ENCODE measurements at regions not wholly inside any gene's neighbourhood (a gene's known extent, or its start where the extent isn't known, plus 50 kb on each side); places are given as distances from the start of the nearest gene placed in this dataset.
"Not testable (repeated sequence)": the region's sequence is repeated elsewhere in the genome, so short reads cannot be mapped to it uniquely, and the experiment has no call there.

DNA sequence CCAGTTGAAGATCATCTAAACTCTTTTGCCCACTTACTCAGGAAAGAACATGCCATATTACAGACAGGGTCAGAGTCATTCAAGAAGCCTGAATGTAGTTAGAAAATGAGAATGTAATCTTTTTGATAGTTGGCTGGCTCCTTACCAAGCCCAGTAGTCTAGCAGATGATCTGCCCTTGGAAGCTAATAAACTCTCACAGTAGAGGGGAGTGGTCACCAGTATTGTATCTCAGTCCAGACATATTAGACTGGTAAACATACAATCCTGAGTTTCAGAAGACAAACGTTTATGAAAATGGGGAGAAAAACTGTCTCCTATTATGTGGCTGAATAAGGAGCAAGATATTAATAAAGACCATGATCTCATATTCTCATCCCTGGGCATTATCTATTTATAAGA lies 65.3 kb downstream of the SEPTIN7 start:
- Histone ChIP-seq H3K27ac (ENCODE audit: insufficient read depth, low read depth, low read length) (no peak overlapping the region), H3K9ac (replicated peaks; ENCODE audit: extremely low read depth, insufficient read depth, low read length) (no peak overlapping the region), H2AFZ (ENCODE audit: low read depth, low read length) (no peak overlapping the region), H3K4me1 (ENCODE audit: control insufficient read depth, extremely low read depth, insufficient read depth, low read length) (no peaks in the 10 kb centered on the region), H3K79me2 (ENCODE audit: control insufficient read depth, insufficient read depth, low read length) (peaks cover 56% of the 10 kb centered on the region), H3K36me3 (ENCODE audit: control insufficient read depth in 2 of 2, extremely low read depth in 1 of 2, insufficient read depth in 2 of 2, low read length in 2 of 2) (peaks cover 0 to 3% of the 10 kb centered on the region in 2 experiments), H4K20me1 (replicated peaks; ENCODE audit: control insufficient read depth, extremely low read depth, insufficient read depth, low read length) (peaks cover 2% of the 10 kb centered on the region), H3K4me2 (ENCODE audit: insufficient read depth, low read length) (no peak overlapping the region), H3K4me3 (replicated peaks in 1 of 3; ENCODE audit: insufficient read depth in 1 of 3, low read depth in 1 of 3, low read length in 3 of 3) (no peak overlapping the region), H3K27me3 (ENCODE audit: control insufficient read depth in 2 of 2, insufficient read depth in 2 of 2, low read length in 2 of 2) (no peaks in the 10 kb centered on the region), H3K9me1 (replicated peaks; ENCODE audit: control insufficient read depth, extremely low read depth, insufficient read depth, low read length) (no peaks in the 10 kb centered on the region), H3K9me3 (replicated peaks; ENCODE audit: control insufficient read depth, insufficient read depth, low read length) (no peaks in the 10 kb centered on the region)
- CTCF ChIA-PET = no interaction called here
- intact Hi-C loops (cut with micrococcal nuclease) = no loop called here
- no TSS peak for BruUV-seq (replicated peaks)
- dilution Hi-C loops (cut with MboI; ENCODE audit: extremely low pct_ligation_motif_present, low sequenced_read_pairs) = no loop called here
- FAIRE-seq (no peak), DNase-seq (ENCODE audit: low read depth, low spot score) (no peak)
- POLR2A ChIA-PET = no interaction called here
- TF ChIP-seq EZH2 (IDR thresholded peaks at IDR 0.05; ENCODE audit: borderline replicate concordance, low read depth, low read length, severe bottlenecking) (no peak), GATA2 (IDR thresholded peaks at IDR 0.05; ENCODE audit: insufficient read depth, insufficient read length, low read depth, low read length) (no peak), POLR2A (IDR thresholded peaks at IDR 0.05; ENCODE audit: low read depth, low read length) (no peak), MAX (IDR thresholded peaks at IDR 0.05; ENCODE audit: insufficient read depth, insufficient read length) (no peak), POLR2AphosphoS5 (IDR thresholded peaks at IDR 0.05; ENCODE audit: insufficient read depth, low read depth, low read length) (no peak), FOS (IDR thresholded peaks at IDR 0.05; ENCODE audit: borderline replicate concordance, insufficient read depth, low read length) (no peak), JUN (IDR thresholded peaks at IDR 0.05; ENCODE audit: borderline replicate concordance, insufficient read depth, insufficient read length, low read depth) (no peak)

GRCh38 chr7:35869117-35869516 lies 68.3 kb downstream of the SEPTIN7 start:
- H3K27me3 ChIP-seq (ENCODE audit: control insufficient read depth in 2 of 2, insufficient read depth in 2 of 2, low read length in 2 of 2); H3K9ac ChIP-seq (replicated peaks; ENCODE audit: extremely low read depth, insufficient read depth, low read length); BruUV-seq (replicated peaks); H2AFZ ChIP-seq (ENCODE audit: low read depth, low read length); dilution Hi-C loops (cut with MboI; ENCODE audit: extremely low pct_ligation_motif_present, low sequenced_read_pairs); H3K9me3 ChIP-seq (replicated peaks; ENCODE audit: control insufficient read depth, insufficient read depth, low read length); H3K36me3 ChIP-seq (ENCODE audit: control insufficient read depth in 2 of 2, extremely low read depth in 1 of 2, insufficient read depth in 2 of 2, low read length in 2 of 2); H3K4me1 ChIP-seq (ENCODE audit: control insufficient read depth, extremely low read depth, insufficient read depth, low read length); CTCF ChIA-PET; DNase-seq (ENCODE audit: low read depth, low spot score); POLR2A ChIA-PET; FAIRE-seq; H3K27ac ChIP-seq (ENCODE audit: insufficient read depth, low read depth, low read length); H3K4me3 ChIP-seq (replicated peaks in 1 of 3; ENCODE audit: insufficient read depth in 1 of 3, low read depth in 1 of 3, low read length in 3 of 3); intact Hi-C loops (cut with micrococcal nuclease); H4K20me1 ChIP-seq (replicated peaks; ENCODE audit: control insufficient read depth, extremely low read depth, insufficient read depth, low read length); H3K4me2 ChIP-seq (ENCODE audit: insufficient read depth, low read length); H3K9me1 ChIP-seq (replicated peaks; ENCODE audit: control insufficient read depth, extremely low read depth, insufficient read depth, low read length): not testable (repeated sequence)
- peaks cover 39% of the 10 kb centered on the region for H3K79me2 ChIP-seq (ENCODE audit: control insufficient read depth, insufficient read depth, low read length)

Measured in endothelial cell of umbilical vein (primary cell).